MM.1S (cell line): ENCODE measurements at regions not wholly inside any gene's neighbourhood (a gene's known extent, or its start where the extent isn't known, plus 50 kb on each side); places are given as distances from the start of the nearest gene placed in this dataset.

Experiments
- DNase-seq: peaks from one replicate; pipeline ENCODE4 v3.0.0-alpha.2; 2015
- H2AFZ ChIP-seq: fragments of 300-600 bp; sonication (generic); 2 replicates; pipeline ENCODE4 v1.6.0; 2016; ENCODE audit warnings: antibody characterized with exemption, low read length
- H3F3A ChIP-seq: fragments of 300-600 bp; sonication (generic); 2 replicates; pipeline ENCODE4 v1.6.1; 2016; ENCODE audit warnings: mild to moderate bottlenecking, antibody characterized with exemption, low read length, moderate library complexity, mixed read lengths; ENCODE audit not compliant: insufficient read depth
- H3K27ac ChIP-seq: fragments of 300-600 bp; sonication (generic); 2 replicates; pipeline ENCODE4 v1.5.1; 2016; ENCODE audit warnings: mild to moderate bottlenecking, low read length
- H3K27me3 ChIP-seq: fragments of 300-600 bp; sonication (generic); replicated peaks from 2 replicates; pipeline ENCODE4 v1.6.0; 2016; ENCODE audit warnings: low read length; ENCODE audit not compliant: insufficient read depth
- H3K36me3 ChIP-seq: fragments of 300-600 bp; sonication (generic); replicated peaks from 2 replicates; pipeline ENCODE4 v1.6.1; 2016; ENCODE audit warnings: mild to moderate bottlenecking, low read length, mixed read lengths; ENCODE audit not compliant: insufficient read depth
- H3K4me1 ChIP-seq: fragments of 300-600 bp; sonication (generic); 2 replicates; pipeline ENCODE4 v1.6.1; 2016; ENCODE audit warnings: low read length, mixed read lengths
- H3K4me2 ChIP-seq: fragments of 300-600 bp; sonication (generic); 2 replicates; pipeline ENCODE4 v1.6.0; 2016; ENCODE audit warnings: low read depth, low read length
- H3K4me3 ChIP-seq: fragments of 300-600 bp; sonication (generic); 2 replicates; pipeline ENCODE4 v1.5.1; 2016; ENCODE audit warnings: low read length, mixed read lengths
- H3K79me2 ChIP-seq: fragments of 300-600 bp; sonication (generic); 2 replicates; pipeline ENCODE4 v1.6.1; 2016; ENCODE audit warnings: mixed run types, low read length, mixed read lengths
- H3K9ac ChIP-seq: fragments of 300-600 bp; sonication (generic); 2 replicates; pipeline ENCODE4 v1.6.1; 2016; ENCODE audit warnings: low read length, mixed read lengths
- H3K9me2 ChIP-seq: fragments of 300-600 bp; sonication (generic); replicated peaks from 2 replicates; pipeline ENCODE4 v1.6.1; 2016; ENCODE audit warnings: mild to moderate bottlenecking, low read length, mixed read lengths; ENCODE audit not compliant: insufficient read depth
- H3K9me3 ChIP-seq: fragments of 300-600 bp; sonication (generic); replicated peaks from 2 replicates; pipeline ENCODE4 v1.6.1; 2016; ENCODE audit warnings: mild to moderate bottlenecking, low read length, mixed read lengths; ENCODE audit not compliant: insufficient read depth
- H4K20me1 ChIP-seq: fragments of 300-600 bp; sonication (generic); 2 replicates; pipeline ENCODE4 v1.6.1; 2016; ENCODE audit warnings: mild to moderate bottlenecking, low read length, moderate library complexity, mixed read lengths; ENCODE audit not compliant: insufficient read depth
- EZH2 ChIP-seq: fragments of 300-600 bp; sonication (generic); optimal IDR thresholded peaks from 2 replicates; pipeline ENCODE3; 2017; ENCODE audit warnings: low read depth, mild to moderate bottlenecking, antibody characterized with exemption, low read length, mixed read lengths
- EZH2phosphoT487 ChIP-seq: fragments of 300-600 bp; sonication (generic); IDR thresholded peaks from 2 replicates; pipeline ENCODE4 v1.6.1; 2018; ENCODE audit warnings: antibody characterized with exemption, low read length
- TF ChIP-seq, protein P1 (sequence below): fragments of 300-600 bp; sonication (generic); IDR thresholded peaks from 2 replicates; pipeline ENCODE4 v1.5.1; 2016; ENCODE audit warnings: antibody characterized with exemption, low read length, mixed read lengths

DNA sequence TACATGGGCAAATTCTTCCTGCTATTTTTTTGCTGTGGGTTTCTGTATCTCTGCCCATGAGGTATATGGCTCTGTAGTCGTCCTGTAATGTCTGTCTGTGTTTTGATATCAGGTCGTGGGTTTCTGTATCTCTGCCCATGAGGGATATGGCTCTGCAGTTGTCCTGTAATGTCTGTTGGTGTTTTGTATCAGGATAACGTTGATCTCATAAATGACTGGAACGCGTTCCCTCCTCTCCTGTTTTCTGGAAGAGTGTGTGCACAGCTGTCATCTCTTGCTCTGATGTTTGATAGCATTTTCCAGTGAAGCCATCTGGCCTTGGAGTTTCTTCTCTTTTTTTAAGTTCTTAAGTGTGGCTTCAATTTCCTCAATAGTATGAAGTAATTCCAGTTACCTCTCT, 57.2 kb downstream of the SOX1 start:
- no peak for DNase-seq
- H3K9me3 ChIP-seq: no peaks in the 10 kb centered on the region
- no peaks in the 10 kb centered on the region for H4K20me1 ChIP-seq
- no peak for TF ChIP-seq EZH2phosphoT487
- TF ChIP-seq, protein P1, sequence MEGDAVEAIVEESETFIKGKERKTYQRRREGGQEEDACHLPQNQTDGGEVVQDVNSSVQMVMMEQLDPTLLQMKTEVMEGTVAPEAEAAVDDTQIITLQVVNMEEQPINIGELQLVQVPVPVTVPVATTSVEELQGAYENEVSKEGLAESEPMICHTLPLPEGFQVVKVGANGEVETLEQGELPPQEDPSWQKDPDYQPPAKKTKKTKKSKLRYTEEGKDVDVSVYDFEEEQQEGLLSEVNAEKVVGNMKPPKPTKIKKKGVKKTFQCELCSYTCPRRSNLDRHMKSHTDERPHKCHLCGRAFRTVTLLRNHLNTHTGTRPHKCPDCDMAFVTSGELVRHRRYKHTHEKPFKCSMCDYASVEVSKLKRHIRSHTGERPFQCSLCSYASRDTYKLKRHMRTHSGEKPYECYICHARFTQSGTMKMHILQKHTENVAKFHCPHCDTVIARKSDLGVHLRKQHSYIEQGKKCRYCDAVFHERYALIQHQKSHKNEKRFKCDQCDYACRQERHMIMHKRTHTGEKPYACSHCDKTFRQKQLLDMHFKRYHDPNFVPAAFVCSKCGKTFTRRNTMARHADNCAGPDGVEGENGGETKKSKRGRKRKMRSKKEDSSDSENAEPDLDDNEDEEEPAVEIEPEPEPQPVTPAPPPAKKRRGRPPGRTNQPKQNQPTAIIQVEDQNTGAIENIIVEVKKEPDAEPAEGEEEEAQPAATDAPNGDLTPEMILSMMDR: no peak
- no peak for TF ChIP-seq EZH2
- no peak overlapping the region for H2AFZ ChIP-seq
- H3K36me3 ChIP-seq: no peaks in the 10 kb centered on the region
- no peaks in the 10 kb centered on the region for H3F3A ChIP-seq
- H3K4me2 ChIP-seq: no peak overlapping the region
- H3K4me3 ChIP-seq: no peak overlapping the region
- H3K9ac ChIP-seq: no peak overlapping the region
- H3K79me2 ChIP-seq: no peaks in the 10 kb centered on the region
- no peaks in the 10 kb centered on the region for H3K9me2 ChIP-seq
- H3K27me3 ChIP-seq: 0 out of 2 replicates have a peak, but pooled peaks cover 4% of the 10 kb centered on the region
- H3K27ac ChIP-seq: no peak overlapping the region
- no peaks in the 10 kb centered on the region for H3K4me1 ChIP-seq

DNA sequence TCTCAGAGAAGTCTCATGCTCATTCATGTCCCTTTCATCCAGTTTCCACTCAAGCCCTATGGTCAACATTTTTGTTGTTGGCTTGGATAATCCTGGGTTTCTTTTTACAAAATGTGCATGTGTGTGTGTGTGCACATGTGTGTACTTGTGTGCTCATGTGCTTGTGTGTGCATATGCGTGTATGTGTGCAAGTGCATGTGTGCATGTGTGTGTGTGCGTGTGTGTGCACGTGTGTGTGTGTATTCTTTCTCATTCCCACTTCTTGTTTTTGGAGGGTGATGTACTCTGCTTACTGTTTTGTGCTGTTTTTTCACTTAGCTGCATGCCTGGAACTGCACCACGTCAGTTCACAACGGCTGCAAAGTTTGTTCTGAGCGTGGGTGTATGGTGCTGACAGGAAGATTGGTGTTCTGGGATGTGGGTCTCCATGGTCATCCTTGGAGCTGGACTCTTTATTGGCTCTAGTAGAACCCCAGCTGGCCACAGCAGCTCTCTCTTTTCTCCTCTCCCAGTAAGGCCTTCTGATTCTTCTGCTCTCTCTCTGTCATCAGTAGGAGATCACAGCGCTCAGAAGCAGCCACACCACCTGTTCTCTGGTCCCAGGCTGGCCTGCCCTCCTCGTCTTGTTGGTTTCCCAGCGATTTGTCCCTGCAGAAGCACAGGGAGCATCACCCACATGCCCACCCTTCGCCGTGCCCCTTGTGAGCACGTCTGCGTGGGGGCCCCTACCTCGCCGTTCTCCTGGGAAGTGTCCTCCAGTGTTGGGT, 60.8 kb downstream of the SOX1 start:
- Histone ChIP-seq H2AFZ (no peak overlapping the region), H3K9me2 (no peaks in the 10 kb centered on the region), H3K27ac (no peak overlapping the region), H3K79me2 (no peaks in the 10 kb centered on the region), H4K20me1 (no peaks in the 10 kb centered on the region), H3K9me3 (no peaks in the 10 kb centered on the region), H3K4me3 (no peak overlapping the region), H3K9ac (no peak overlapping the region), H3K4me2 (no peak overlapping the region), H3F3A (no peaks in the 10 kb centered on the region), H3K36me3 (no peaks in the 10 kb centered on the region), H3K27me3 (peaks cover 9% of the 10 kb centered on the region; the same call in 1 of the 2 replicates), H3K4me1 (no peaks in the 10 kb centered on the region)
- no peak for TF ChIP-seq EZH2
- no peak for DNase-seq

DNA sequence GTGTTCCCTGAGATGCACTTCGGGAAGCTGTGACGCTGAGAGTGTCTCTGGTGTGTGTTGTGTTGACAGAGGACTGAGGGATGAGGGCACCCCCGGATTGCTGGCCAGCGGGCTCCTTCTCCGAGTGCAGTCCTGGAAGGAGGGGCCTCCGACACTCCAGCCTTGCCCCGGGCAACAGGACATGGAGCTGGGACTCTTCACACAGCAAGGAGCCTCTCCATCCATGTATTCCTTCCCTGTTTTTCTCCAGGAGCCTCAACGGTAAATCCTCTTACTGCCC, 61.3 kb downstream of the SOX1 start:
- peaks cover 10% of the 10 kb centered on the region for H3K27me3 ChIP-seq
- no peaks in the 10 kb centered on the region for H3F3A ChIP-seq
- H3K4me1 ChIP-seq: no peaks in the 10 kb centered on the region
- no peak overlapping the region for H2AFZ ChIP-seq
- no peaks in the 10 kb centered on the region for H3K79me2 ChIP-seq
- H3K36me3 ChIP-seq: no peaks in the 10 kb centered on the region
- H3K27ac ChIP-seq: no peak overlapping the region
- no peak overlapping the region for H3K9ac ChIP-seq
- H3K4me3 ChIP-seq: no peak overlapping the region
- no peak overlapping the region for H3K4me2 ChIP-seq
- no peak for DNase-seq
- H4K20me1 ChIP-seq: no peaks in the 10 kb centered on the region
- no peaks in the 10 kb centered on the region for H3K9me3 ChIP-seq
- H3K9me2 ChIP-seq: no peaks in the 10 kb centered on the region
- TF ChIP-seq EZH2phosphoT487: no peak
- no peak for TF ChIP-seq EZH2
- TF ChIP-seq, protein P1: no peak

DNA sequence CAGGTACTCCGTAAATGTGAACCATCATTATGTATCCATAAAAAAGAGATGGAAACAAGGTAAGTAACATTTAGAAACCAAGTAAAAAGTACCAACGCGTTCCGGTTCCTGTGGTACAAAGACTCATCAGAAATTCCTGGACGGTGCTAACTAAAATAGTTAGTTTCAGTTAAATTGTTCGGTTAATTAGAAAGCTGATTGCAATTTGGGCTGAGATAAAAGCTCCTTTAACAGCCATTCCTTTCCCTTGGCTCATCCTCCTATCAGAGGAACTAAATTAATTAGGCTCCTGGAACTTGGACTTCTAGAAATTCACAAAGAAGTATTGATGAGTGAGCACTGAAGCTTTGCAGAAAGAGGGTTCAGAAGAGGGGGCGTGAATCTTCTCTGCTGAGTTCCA, 63.5 kb downstream of the SOX1 start:
- no peak overlapping the region for H3K4me3 ChIP-seq
- no peak overlapping the region for H3K27ac ChIP-seq
- H2AFZ ChIP-seq: no peak overlapping the region
- no peak for DNase-seq
- H4K20me1 ChIP-seq: no peaks in the 10 kb centered on the region
- no peaks in the 10 kb centered on the region for H3K9me3 ChIP-seq
- no peaks in the 10 kb centered on the region for H3K9me2 ChIP-seq
- no peaks in the 10 kb centered on the region for H3K36me3 ChIP-seq
- no peak overlapping the region for H3K9ac ChIP-seq
- H3F3A ChIP-seq: no peaks in the 10 kb centered on the region
- peaks cover 10% of the 10 kb centered on the region for H3K27me3 ChIP-seq
- H3K79me2 ChIP-seq: no peaks in the 10 kb centered on the region
- TF ChIP-seq EZH2: no peak
- TF ChIP-seq, protein P1: no peak
- no peak for TF ChIP-seq EZH2phosphoT487
- no peaks in the 10 kb centered on the region for H3K4me1 ChIP-seq
- H3K4me2 ChIP-seq: no peak overlapping the region
